Esophagus muscularis mucosa (tissue), 4 donors: ENCODE measurements at regions not wholly inside any gene's neighbourhood (a gene's known extent, or its start where the extent isn't known, plus 50 kb on each side); places are given as distances from the start of the nearest gene placed in this dataset.
A peak's percentile ranks its signal among the peaks of the same experiment; 100 is the strongest.
"Not testable (repeated sequence)": the region's sequence is repeated elsewhere in the genome, so short reads cannot be mapped to it uniquely, and the experiment has no call there.

Experiments
- DNase-seq: peaks from one replicate; pipeline ENCODE4 v3.0.0-alpha.2; 2017; ENCODE audit errors: extremely low spot score
- H3K27ac ChIP-seq, 4 donors: fragments of 200-600 bp; sonication (generic); replicated peaks in 1 of 4; 1 replicate in 3 of 4; 2 replicates in 1 of 4; pipeline ENCODE4 v1.5.1; 2016 to 2019; ENCODE audit warnings: mild to moderate bottlenecking in 1 of 4
- H3K27me3 ChIP-seq, 4 donors: fragments of 200-600 bp; sonication (generic); one replicate each; pipeline versions ENCODE4 v1.5.1 to v1.6.0; 2016 to 2019
- H3K36me3 ChIP-seq, 4 donors: fragments of 200-600 bp; sonication (generic); one replicate each; pipeline ENCODE4 v1.5.1; 2016 to 2019
- H3K4me1 ChIP-seq, 4 donors: fragments of 200-600 bp; sonication (generic); one replicate each; pipeline ENCODE4 v1.5.1; 2016 to 2019
- H3K4me3 ChIP-seq, 4 donors: fragments of 200-600 bp; sonication (generic); 1 replicate in 2 of 4; 2 replicates in 2 of 4; pipeline ENCODE4 v1.5.1; 2016 to 2019; ENCODE audit warnings: mild to moderate bottlenecking in 4 of 4, moderate library complexity in 1 of 4
- H3K9me3 ChIP-seq, 4 donors: fragments of 200-600 bp; sonication (generic); 1 replicate in 3 of 4; 2 replicates in 1 of 4; pipeline ENCODE4 v1.5.1; 2016 to 2019
- EP300 ChIP-seq: sonication (generic); formaldehyde crosslinking; IDR thresholded peaks from one replicate; pipeline ENCODE4 v1.6.1; 2017; ENCODE audit warnings: antibody characterized with exemption
- POLR2A ChIP-seq: fragments of 450-650 bp; IDR thresholded peaks from one replicate; pipeline ENCODE4 v1.6.1; 2017; ENCODE audit warnings: antibody characterized with exemption, moderate library complexity, mild to moderate bottlenecking, low read depth
- POLR2AphosphoS5 ChIP-seq, 2 donors: sonication (generic); formaldehyde crosslinking; IDR thresholded peaks; one replicate each; pipeline ENCODE4 v1.6.1; 2017; ENCODE audit warnings: antibody characterized with exemption in 2 of 2
- WGBS: methylation state at CpG from one replicate; pipeline ENCODE4 v1.1.5; 2018; 5-methylcytosine and 5-hydroxymethylcytosine counted together
- intact Hi-C: fragments of 100-400 bp; cut with DNase I; formaldehyde crosslinking; loops from one replicate; pipeline ENCODE4 v1.15.1; 2023
- TF ChIP-seq, protein P1 (sequence below), 3 experiments: fragments of 200-600 bp in 2 of 3; fragments of 450-650 bp in 1 of 3; sonication (generic) in 2 of 3; IDR thresholded peaks; one replicate each; pipeline ENCODE4 v1.5.1; 2017 to 2019; ENCODE audit warnings: antibody characterized with exemption in 3 of 3, mild to moderate bottlenecking in 2 of 3, moderate library complexity in 1 of 3

GRCh38 chr3:194259982-194260766 is 91.0 kb downstream of the CPN2 start:
- WGBS, result 78% methylated on average over 9 of the region's 9 CpGs
- intact Hi-C loops, result loop anchor here (5.0 kb wide), 1 partner anchor 53 kb away; no protein-coding TSS in a partner anchor
- no peaks in the 10 kb centered on the region for H3K36me3 ChIP-seq
- DNase-seq, result no peak
- no peak overlapping the region for H3K4me3 ChIP-seq
- H3K27me3 ChIP-seq, result no peaks in the 10 kb centered on the region
- no peak overlapping the region for H3K27ac ChIP-seq
- H3K4me1 ChIP-seq, result peaks cover 6 to 16% (median 9%) of the 10 kb centered on the region in 4 donors
- peaks cover 0 to 6% (median 2%) of the 10 kb centered on the region in 4 donors for H3K9me3 ChIP-seq
- TF ChIP-seq, protein P1, sequence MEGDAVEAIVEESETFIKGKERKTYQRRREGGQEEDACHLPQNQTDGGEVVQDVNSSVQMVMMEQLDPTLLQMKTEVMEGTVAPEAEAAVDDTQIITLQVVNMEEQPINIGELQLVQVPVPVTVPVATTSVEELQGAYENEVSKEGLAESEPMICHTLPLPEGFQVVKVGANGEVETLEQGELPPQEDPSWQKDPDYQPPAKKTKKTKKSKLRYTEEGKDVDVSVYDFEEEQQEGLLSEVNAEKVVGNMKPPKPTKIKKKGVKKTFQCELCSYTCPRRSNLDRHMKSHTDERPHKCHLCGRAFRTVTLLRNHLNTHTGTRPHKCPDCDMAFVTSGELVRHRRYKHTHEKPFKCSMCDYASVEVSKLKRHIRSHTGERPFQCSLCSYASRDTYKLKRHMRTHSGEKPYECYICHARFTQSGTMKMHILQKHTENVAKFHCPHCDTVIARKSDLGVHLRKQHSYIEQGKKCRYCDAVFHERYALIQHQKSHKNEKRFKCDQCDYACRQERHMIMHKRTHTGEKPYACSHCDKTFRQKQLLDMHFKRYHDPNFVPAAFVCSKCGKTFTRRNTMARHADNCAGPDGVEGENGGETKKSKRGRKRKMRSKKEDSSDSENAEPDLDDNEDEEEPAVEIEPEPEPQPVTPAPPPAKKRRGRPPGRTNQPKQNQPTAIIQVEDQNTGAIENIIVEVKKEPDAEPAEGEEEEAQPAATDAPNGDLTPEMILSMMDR (IDR thresholded peaks at IDR 0.05), result no peak
- TF ChIP-seq EP300, result no peak
- TF ChIP-seq POLR2A, result no peak
- no peak for TF ChIP-seq POLR2AphosphoS5 (IDR thresholded peaks at IDR 0.05)

DNA sequence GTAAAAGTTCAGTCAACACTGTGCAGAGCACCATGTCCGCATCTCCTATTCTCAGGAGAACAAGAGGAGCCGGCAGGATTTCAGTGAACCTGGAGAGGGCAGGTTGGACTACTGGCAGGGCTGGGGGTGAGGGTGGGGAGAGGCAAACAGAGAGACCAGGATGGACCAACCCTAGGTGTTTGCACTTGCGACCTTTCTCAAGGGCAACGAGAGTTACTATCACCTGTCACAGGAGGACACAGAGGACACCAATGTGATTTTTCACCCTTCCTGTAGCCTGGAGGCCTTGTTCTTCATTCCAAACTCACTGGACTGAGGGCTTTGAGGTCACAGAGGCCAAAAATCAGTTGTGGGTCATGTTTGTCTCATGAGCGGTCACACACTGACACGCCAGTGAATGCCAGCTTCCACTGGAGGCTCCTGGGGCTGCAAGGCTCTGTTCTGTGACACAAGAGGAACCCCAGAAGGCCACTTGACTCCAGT is 89.5 kb downstream of the CPN2 start:
- intact Hi-C loops, result loop anchor here (5.0 kb wide), 1 partner anchor 54 kb away; no protein-coding TSS in a partner anchor
- no peak for DNase-seq
- H3K36me3 ChIP-seq, result no peaks in the 10 kb centered on the region
- peaks cover 0 to 6% (median 2%) of the 10 kb centered on the region in 4 donors for H3K9me3 ChIP-seq
- no peak overlapping the region for H3K4me3 ChIP-seq
- H3K4me1 ChIP-seq, result peaks cover 19 to 30% (median 21%) of the 10 kb centered on the region in 4 donors
- TF ChIP-seq, protein P1 (IDR thresholded peaks at IDR 0.05), result no peak
- TF ChIP-seq EP300 (no peak), POLR2A (no peak), POLR2AphosphoS5 (IDR thresholded peaks at IDR 0.05) (no peak)
- no peaks in the 10 kb centered on the region for H3K27me3 ChIP-seq
- no peak overlapping the region for H3K27ac ChIP-seq
- WGBS, result 97% methylated on average over 6 of the region's 6 CpGs

GRCh38 chr3:194262176-194262924 is 88.8 kb downstream of the CPN2 start:
- 85% methylated on average over 10 of the region's 10 CpGs for WGBS
- intact Hi-C loops, result loop anchor here (5.0 kb wide), 1 partner anchor 55 kb away; no protein-coding TSS in a partner anchor
- no peaks in the 10 kb centered on the region for H3K36me3 ChIP-seq
- peaks cover 0 to 6% (median 2%) of the 10 kb centered on the region in 4 donors for H3K9me3 ChIP-seq
- TF ChIP-seq, protein P1 (IDR thresholded peaks at IDR 0.05), result no peak
- no peak for TF ChIP-seq POLR2AphosphoS5 (IDR thresholded peaks at IDR 0.05)
- TF ChIP-seq POLR2A, result no peak
- TF ChIP-seq EP300, result no peak
- H3K27me3 ChIP-seq, result no peaks in the 10 kb centered on the region
- H3K4me3 ChIP-seq, result no peak overlapping the region
- DNase-seq, result no peak
- H3K4me1 ChIP-seq, result peaks cover 24 to 34% (median 28%) of the 10 kb centered on the region in 4 donors
- H3K27ac ChIP-seq, result no peak overlapping the region

GRCh38 chr3:194262925-194263305 is 88.2 kb downstream of the CPN2 start:
- Histone ChIP-seq H3K9me3 (peaks cover 0 to 6% (median 2%) of the 10 kb centered on the region in 4 donors), H3K27me3 (no peaks in the 10 kb centered on the region), H3K27ac (no peak overlapping the region), H3K4me1 (peaks cover 29 to 40% (median 33%) of the 10 kb centered on the region in 4 donors), H3K4me3 (no peak overlapping the region), H3K36me3 (no peaks in the 10 kb centered on the region)
- intact Hi-C loops, result loop anchor here (5.0 kb wide), 1 partner anchor 56 kb away; no protein-coding TSS in a partner anchor
- TF ChIP-seq POLR2A (no peak), EP300 (no peak), POLR2AphosphoS5 (IDR thresholded peaks at IDR 0.05) (no peak)
- TF ChIP-seq, protein P1 (IDR thresholded peaks at IDR 0.05), result no peak
- WGBS, result 95% methylated on average over 5 of the region's 5 CpGs
- DNase-seq, result no peak

- not testable (repeated sequence) for H3K27me3 ChIP-seq, H3K36me3 ChIP-seq, DNase-seq, H3K9me3 ChIP-seq
- intact Hi-C loops, result loop anchor here (5.0 kb wide), 4 partner anchors 47 to 483 kb away; no protein-coding TSS in a partner anchor
- peak overlapping the region; percentile 56 to 80 (median 64) for H3K27ac ChIP-seq
- WGBS, result 75% methylated on average over 18 of the region's 37 CpGs
- peaks cover 42 to 55% (median 50%) of the 10 kb centered on the region in 4 donors for H3K4me1 ChIP-seq
- H3K4me3 ChIP-seq, result peak overlapping the region in 2 of 4 donors; percentile 4 to 10
Measured at GRCh38 chr3:194264631-194265504, 86.3 kb downstream of the CPN2 start.
